ENCODE measurements at regions not wholly inside any gene's neighbourhood (a gene's known extent, or its start where the extent isn't known, plus 50 kb on each side); places are given as distances from the start of the nearest gene placed in this dataset.
A peak's percentile ranks its signal among the peaks of the same experiment; 100 is the strongest.
"Not testable (repeated sequence)": the region's sequence is repeated elsewhere in the genome, so short reads cannot be mapped to it uniquely, and the experiment has no call there.

DNA sequence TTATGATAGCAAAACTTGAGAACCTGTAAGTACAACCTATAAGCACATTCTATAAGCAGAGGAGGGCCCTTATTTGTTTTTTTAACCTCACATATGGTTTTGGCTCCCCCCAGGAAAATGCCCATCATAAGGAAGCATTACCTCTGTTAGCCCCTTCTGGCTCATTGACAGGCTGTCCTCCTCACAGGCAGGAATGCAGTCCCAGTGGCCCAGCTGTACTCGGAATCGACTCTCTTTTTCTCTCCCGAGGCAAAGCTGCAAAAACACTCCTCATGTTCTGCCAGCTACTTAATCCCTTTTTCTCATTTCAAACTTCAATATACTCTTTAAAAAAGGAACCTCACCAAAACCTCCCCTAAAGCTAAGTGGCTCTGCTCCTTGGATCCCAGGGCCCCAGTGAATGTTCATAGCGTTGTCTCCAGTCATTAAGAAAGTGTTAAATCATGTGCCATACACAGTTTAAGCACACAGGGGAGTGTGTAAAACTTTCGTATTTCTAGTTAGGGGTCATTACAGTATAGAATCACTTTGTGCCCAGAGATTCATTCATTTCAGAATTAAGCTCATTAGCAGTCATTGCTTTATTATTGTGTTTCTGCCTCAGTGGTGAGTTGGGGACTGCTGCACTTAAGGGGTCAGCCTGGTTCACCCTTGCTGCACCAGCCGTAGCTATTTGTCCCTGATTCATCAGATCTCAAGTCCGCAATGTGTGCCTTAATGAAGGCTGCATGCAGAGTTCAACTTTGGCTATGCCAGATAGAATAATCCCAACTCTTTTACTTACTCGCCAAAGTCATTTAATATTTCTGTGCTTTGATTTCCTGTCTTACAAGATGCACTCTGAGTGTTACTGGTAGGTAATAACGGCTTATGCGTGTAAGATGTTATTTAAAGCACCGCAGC lies 57.6 kb downstream of the JRKL start:
- DNase-seq: no peak

DNA sequence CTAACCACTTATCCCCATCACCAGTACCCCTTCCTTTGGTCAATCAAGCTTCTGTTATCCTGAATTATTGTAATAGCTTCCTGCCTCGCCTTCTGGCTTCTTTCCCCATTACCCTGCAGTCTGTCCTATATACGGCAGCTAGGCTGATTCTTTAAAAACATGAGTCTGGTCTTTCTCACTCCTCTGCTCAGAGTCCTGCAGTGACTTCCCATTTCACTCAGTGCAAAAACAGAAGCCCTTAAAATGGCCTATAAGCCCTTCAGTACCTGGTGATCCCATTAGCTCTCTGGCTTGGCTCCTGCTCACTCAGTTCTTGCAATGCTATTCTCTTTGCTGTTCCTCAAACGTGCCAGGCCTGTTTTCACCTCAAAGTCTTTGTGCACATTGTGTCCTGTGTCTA lies 58.4 kb downstream of the JRKL start:
- no peak for DNase-seq

DNA sequence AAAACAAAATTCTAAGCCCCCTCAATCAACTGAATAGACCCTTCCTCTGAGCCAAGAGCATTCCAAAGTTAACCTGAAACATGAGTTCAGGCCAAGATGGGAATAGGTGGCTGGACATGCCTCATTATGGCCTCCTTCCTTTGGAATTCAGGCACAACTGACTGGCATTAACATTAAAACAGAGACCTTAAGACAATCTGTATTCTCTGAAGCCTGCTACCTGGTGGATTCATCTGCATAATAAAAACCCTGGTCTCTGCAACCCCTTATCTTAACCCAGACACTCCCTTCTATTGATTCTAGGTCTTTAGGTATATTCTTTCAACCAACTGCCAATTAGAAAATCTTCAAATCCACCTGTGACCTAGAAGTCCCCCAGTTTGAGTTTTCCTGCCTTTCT lies 66.3 kb downstream of the JRKL start:
- no peak for DNase-seq

DNA sequence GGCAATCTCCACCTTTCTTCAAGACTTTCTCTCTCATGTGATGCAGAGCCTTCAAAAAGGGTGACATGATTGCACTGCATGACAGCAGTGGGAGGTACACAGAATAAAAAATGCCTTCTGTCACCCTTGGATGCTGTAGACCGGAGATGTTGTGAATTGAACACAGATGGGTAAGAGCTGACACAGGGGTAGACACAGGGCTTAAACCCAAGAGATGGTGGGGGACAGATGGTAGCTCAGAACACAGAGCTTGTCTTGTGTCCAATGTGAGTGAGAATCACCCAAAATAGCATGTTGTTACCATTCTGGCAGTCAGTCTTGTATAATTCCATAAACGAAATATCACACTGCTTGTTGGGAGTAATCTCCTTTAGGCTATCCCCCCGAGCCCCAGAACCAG lies 69.9 kb downstream of the JRKL start:
- no peak for DNase-seq

DNA sequence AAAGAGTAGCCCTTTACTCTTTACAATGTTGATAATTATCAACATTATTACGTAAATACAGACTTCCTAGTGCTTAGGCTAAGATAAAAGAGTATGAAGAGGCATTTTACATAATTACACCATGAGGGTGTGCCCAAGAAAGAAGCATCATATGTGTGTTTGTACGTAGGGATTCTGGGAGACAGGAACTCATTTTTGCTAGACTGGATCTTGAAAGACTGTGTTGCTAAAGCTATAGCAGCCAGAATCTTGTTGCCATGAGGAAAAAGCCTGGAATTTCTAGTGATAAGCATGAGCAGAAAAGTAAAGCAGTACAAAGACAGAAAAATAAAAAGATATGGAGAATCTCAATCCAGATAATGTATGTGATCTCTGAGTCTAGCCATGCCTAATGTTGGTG lies 72.1 kb downstream of the JRKL start:
- DNase-seq: no peak

DNA sequence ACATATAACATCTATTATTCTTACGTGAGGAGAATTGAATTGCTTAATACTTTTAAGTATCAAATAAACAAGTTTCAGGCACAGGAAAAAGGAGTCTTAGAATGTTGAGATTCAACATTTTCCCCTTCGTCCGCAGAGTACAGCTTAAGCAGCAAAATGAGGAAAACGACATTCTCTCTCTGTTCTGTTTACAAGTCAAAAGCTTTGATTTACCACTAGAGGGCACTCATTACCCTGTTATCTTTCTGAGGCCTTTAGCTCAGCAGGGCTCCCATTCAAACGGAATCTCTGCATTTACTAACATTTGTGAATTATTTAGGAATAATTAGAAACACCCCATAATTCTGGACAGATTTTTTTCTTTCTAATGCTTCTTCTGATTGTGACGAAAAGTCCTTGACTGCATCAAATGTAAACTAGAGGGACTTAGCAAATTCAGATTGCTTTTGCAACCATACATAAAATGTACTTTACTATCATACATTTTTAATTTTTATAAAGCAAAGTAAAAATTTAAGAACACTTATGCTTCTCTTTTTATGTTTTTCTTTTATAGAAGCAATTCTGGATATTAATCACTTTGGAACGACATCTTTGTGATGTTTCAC lies 75.0 kb downstream of the JRKL start:
- peak in 1 of 2 donors; percentile 63 for DNase-seq

DNA sequence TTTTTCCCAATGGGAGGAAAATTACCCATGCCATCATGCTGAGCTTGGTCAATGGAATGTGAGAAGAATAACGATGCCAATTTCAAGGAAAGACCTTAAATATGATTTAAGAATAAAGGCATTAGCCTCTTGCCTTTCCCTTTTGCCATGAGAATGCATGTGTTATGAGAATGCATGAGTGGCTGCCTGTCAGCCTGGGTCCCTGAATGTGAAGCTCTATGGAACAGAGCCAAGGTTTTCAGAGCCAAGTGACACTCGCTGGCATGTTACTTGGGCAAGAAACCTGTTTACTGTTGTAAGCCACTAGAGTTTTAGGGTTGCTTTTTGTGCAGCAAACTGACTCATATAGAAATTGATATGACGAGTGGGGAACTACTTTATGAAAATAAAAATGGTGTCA lies 75.7 kb downstream of the JRKL start:
- no peak for DNase-seq

DNA sequence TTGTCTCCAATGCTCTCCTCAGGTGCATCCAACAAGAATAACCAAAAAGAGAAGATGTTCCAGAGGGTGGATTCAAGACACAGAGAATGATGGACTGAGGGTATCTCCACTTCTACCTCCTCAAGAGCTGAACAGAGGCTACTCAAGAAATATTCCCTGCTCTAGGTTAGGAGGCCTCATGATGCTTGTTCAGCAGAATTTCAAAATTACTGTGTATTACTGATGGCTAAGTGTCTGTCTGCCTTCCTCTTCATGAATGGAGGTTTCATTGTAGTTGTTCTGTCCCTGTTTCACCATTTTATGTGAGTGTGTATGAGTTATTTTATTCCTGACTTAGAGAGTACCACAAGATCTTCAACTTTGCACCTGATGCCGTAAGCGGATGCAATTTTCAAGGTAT lies 76.8 kb downstream of the JRKL start:
- DNase-seq: no peak

DNA sequence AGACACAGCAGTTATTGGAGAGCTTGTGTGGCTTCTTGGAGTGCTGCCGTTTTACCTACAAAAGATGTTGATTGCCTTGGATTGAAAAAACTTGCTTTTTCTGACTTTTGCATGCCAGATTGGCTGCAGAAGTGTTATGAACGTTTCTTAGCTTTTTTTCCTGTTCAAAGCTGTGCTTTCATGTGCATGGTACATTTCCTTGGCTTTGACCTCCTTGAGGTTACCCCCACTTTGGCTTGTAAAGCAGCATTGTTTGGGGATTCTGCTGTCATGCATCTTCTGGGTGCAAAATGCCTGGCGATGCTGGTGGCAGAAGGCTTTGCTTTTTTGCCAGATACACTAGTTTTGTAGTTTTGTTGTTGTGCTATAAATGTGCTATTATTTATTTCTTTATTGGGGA lies 80.0 kb downstream of the JRKL start:
- no peak for DNase-seq

DNA sequence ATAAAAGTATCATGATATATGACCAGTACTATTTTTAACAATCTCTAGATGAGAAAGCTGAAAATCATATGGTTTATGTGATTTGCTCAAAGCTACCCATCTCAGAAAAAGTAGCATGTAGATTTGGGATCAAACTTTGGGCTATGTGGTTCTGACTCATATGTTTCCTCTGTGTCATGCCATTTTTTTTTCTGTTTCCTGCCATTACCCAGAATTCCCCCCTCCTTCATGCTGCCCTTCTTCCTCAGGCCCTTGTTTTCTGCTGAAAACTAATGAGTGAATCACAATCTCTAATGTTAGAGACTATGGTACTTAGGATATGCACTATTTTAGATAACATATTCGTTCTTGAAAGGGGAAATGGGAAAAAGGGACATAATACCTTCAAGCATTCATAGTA lies 80.7 kb downstream of the JRKL start:
- no peak for DNase-seq

DNA sequence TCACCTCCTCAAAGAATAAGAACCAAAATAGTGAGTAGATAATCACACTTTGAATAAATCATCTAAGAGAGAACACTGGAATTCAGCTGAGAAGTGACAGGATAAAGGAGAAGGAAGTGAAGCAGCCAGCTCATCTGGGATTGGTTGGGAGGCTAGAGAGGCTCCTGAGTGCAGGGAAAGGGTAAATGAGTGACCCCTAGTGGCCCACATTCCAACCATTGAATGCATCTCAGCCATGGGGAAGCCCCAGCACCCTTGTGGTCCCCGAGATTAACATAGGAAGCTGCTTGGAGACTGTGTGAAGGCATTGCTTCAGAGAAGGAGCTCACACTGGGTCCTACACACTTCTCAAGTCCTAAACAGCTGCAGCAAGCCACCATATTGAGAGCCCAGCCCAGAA lies 82.3 kb downstream of the JRKL start:
- DNase-seq: no peak

DNA sequence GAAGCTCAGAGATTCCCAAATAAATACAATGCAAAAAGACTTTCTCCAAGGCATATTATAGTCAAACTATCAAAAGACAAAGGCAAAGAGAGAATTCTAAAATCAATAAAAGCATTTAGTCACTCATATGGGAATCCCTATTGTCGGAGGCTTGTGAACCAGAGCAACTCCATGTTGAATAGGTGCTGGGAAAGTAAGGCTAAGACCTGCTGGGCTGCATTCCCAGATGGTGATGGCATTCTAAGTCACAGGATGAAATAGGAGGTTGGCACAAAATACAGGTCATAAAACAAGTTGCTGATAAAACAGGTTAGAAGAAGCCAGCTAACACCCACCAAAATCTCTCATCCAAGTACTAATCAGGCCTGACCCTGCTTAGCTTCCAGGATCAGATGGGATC lies 84.5 kb downstream of the JRKL start:
- DNase-seq: no peak

DNA sequence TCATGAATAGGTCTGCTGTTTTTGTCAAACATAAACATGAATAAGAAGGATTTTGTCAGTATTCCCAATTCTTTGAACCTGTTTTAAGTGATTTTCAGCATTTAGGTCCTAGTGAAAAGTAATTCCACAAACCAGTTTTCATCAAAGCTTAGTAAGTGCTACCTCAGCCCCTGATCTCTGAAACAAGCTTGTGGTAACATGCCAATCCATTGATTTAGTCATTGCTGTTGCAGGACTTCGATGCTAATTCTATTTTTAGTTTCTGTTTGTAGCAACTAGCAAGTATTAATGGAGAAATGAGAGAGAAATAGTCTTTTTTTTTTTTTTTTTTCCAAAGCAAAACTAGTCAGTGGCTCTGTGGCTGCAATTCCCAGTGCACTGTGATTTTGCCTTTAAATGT lies 91.4 kb downstream of the JRKL start:
- no peak for DNase-seq

DNA sequence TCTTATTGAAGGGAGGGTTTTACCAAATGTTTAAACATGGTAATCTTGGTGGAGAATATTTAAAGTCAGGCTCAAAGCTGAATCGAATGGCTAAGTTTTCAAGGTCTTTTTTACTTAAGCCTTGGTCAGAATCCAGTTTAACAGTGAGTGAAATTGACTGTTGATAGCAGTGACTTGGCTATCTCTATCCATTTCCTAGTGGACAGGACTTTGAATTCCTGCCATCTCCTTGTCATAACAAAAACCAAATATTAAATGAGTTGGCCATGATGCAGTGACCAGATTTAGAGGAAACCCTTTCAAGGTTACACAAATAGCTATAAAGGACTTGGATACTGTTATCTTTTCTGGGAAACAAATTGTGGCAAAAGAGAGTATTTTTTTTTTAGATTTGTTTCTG lies 92.0 kb downstream of the JRKL start:
- DNase-seq: no peak

DNA sequence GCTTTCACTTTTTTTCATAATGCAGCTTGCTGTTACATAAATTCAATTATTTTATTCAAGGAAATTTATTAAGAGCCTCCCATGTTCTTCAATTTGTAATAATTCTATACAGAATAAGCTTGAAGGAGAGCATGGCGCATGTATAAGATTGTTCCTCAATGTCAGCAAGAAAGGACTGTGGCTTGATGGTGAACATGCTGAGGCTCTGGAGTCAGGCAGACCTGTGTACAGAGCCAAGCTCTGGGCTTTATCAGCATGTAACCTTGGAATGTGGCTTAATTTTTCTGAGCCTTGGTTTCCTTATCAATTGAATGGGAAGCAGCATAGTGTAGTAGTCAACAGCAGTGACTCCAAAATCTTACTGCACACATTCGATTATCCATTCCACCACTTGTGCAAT lies 92.4 kb downstream of the JRKL start:
- DNase-seq: no peak

DNA sequence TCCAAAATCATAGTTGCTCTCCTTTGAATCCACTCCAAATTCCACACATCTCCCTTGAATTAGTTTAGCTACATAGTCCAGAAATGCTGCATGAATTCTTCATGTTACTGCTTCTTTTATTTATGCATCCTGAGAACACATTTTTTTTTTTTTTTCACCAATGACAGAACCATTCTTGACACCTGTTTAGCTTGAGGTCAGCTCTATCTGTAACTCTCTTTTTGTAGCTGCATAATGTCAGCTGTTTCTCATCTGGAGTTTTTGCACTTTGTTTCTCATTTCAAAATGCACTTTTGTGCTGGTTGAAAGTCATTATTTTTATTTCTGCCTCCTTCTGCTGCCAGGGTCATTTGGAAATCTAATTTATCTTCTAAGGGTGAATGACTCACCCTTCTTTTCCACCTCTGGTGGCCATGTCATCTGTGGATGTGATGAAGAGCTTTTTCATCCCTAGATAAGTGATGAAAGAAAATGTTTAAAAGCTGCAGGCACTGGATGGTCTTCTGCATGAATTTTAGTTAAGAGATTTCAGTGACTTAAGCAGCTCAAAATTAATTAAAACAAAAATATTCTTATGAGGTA lies 93.7 kb downstream of the JRKL start:
- DNase-seq: no peak

DNA sequence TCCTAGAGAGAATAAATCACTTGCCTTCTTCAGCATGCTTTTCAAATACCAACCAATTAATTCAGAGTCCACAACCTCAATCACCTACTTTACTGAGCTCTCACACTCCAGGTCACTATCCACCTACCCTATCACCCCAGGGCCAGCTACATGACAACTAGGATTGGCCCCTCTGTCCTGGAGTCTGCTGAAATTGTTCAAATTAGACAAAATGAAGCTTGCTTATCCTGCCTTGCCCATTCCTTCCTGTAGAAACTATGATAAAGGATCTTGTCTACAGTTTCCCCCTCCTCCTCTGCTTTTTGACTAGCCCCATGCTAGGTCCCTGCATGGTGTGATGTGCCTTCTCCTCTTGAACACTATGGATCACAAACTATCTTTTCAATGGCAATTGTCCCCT lies 94.5 kb downstream of the JRKL start:
- no peak for DNase-seq

DNA sequence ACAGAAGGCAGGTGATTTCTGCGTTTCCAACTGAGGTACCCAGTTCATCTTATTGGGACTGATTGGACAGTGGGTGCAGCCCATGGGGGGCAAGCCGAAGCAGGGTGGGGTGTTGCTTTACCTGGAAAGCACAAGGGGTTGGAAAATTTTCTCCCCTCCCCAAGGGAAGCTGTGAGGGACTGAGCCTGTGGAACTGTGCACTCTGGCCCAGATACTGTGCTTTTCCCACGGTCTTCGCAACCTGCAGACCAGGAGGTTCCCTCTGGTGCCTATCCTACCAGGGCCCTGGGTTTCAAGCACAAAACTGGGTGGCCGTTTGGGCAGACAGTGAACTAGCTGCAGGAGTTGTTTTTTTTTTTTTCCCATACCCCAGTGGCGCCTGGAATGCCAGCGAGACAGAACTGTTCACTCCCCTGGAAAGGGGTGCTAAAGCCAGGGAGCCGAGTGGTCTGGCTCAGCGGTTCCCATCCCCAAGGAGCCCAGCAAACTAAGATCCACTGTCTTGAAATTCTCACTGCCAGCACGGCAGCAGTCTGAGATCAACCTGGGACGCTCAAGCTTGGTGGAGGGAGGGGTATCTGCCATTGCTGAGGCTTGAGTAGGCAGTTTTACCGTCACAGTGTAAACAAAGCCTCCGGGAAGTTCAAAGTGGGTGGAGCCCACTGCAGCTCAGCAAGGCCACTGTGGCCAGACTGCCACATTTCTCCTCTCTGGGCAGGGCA lies 97.2 kb downstream of the JRKL start:
- no peak for DNase-seq

DNA sequence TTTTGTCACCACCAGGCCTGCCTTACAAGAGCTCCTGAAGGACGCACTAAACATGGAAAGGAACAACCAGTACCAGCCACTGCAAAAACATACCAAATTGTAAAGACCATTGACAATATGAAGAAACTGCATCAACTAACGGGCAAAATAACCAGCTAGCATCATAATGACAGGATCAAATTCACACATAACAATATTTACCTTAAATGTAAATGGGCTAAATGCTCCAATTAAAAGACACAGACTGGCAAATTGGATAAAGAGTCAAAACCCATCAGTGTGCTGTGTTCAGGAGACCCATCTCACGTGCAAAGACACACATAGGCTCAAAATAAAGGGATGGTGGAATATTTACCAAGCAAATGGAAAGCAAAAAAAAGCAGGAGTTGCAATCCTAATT lies 99.1 kb downstream of the JRKL start:
- not testable (repeated sequence) for DNase-seq

DNA sequence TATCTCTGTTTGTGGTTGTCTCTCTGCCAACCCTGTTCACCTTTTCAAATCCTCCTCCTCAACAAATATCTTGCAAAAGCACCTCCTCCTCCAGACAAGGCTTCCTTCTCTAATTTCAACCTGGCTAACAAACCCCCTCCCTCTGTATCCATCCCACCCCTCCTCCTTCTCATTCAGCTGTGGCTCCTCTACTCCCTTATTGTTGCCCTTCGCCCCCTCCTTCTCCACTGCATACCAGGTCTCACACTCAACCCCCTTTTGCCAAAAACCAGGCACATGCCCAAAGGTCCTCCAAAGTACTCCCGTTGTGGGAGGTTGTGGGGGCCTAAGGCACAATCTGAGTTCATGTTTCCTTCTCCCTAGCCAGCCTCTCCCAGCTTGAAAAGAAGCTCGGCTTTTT lies 110.6 kb downstream of the JRKL start:
- DNase-seq: no peak

DNA sequence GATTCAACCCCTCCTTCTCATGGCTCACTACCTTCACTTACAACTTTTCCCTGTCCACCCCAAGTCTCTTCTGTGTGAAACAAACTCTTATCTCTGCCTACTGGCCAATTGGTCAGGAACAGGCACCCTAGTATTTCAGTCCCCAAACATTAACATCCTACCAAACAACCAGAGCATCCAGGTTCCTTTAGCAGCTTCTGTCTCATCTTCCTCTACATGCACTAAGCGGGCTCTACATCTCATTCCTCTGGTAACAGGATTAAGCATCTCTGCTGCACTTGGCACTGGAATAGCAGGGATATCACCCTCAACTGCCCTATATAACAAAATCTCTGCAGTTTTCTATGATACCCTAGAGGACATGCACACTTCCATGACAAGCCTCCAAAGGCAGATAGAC lies 116.2 kb downstream of the JRKL start:
- DNase-seq: no peak

DNA sequence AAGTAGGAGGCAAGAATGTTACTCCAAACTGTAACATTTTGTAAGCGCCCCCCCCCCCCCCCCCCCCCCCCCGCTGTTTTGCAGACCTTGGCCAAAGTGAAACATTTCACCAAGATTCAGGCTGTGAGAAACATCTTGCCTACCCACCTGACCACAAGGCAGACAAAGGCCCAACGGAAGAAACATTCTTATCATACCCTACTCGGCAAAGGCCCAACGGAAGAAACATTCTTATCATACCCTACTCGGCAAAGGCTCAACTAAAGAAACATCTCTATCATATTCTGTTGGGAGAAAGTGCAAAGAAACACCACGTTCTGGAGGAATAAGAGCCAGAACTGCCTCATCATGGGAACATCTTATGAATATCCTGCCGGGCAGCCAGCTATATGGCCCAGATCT lies 117.1 kb downstream of the JRKL start:
- no peak for DNase-seq

DNA sequence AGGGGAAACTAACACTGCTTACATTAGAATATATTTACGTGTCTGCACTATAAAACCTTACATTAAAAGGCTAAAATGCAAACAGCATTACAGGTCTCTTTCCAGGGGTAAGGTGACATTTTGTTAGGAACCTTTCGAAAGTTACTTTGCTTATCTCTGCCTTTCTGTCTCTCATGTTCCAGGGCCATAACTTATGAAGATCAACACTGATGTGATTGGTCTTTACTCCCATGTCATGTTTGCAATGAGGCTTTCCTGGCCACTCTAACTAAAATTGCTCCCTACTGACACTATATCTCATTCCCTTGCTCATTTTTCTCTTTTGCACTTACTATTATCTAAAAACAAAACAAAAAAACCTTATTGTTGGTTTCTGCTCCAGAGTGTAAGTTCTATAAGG lies 119.0 kb downstream of the JRKL start:
- no peak for DNase-seq

DNA sequence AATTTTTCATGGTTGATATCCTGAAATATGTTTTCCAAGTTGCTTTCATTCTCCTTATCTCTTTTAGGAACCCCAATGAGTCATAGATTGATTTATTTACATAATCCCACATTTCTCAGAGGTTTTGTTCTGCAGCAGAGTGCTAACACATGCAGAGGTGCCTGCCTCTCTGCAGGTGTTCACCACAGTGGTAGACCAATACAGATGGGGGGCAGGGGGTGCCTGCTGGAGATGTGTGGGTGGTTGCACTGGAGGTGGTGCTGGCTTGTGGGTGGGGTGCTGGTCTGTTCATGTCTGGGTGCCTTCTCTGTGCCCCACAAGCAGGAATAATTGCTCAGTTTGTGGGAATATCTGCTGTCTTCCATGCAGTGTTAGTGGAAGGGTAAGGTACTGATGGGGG lies 131.1 kb downstream of the JRKL start:
- no peak for DNase-seq

Data from CD4-positive, alpha-beta T cell treated with Interleukin-4 for 1 hour (primary cell).